ENCODE measurements at regions not wholly inside any gene's neighbourhood (a gene's known extent, or its start where the extent isn't known, plus 50 kb on each side); places are given as distances from the start of the nearest gene placed in this dataset.
"Not testable (repeated sequence)": the region's sequence is repeated elsewhere in the genome, so short reads cannot be mapped to it uniquely, and the experiment has no call there.

DNA sequence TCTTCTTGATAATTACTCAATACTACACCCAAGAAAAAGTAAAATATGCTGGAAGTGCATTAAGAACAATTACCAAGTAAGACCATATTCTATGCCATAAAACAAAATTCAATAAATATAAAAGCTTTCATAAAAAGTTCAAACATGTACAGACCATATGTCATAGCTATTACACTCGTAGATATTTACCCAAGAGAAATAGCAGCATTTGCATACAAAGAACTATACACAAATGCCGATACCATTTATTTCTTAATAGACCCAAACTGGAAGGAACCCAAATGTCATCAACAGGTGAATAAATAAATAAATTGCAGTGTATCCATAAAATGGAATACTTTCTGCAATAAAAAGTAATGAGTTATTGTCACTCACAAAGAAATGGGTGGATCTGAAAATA, 78.3 kb upstream of the SLC16A7 start:
- DNase-seq: no peak

DNA sequence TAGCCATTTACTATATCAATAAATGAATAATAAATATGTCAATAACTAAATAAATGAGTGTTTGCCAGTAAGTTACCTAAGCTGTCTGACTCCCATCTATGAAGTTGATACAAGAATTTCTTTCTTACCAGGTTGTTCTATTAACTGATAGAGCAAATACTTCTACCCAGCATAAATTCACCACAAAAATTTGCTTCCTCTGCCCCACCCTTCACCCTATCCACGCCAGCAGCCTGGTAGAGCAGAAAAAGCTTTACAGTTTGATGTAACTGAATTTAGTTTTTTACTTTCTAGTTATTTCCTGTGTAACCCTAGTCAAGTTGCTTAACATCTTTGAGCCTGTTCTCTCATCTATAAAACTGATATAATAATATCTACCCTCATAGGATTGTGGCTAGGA, 94.9 kb upstream of the SLC16A7 start:
- DNase-seq: no peak

GRCh38 chr12:59500335-59500734, 95.5 kb upstream of the SLC16A7 start:
- no peak for DNase-seq

GRCh38 chr12:59499774-59500173, 96.1 kb upstream of the SLC16A7 start:
- no peak for DNase-seq

DNA sequence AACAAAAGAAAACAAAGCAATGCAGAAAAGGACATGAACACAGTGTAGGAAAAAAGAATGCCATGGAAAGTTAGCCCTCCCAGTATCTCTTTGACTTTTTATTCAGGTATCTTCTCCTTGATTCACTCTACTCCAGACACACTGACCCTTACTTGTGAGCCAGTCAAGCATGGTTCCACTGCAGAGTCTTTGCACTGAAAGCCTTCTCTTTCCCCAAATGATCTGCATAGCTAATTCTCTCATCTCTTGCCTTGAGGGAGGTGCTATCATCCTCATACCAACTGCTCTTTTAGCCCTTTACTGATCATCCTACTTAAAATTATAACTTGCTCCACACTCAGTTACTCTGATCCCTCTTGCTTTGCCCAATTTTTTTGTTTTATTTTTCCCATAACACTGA, 101.2 kb upstream of the SLC16A7 start:
- no peak for DNase-seq

DNA sequence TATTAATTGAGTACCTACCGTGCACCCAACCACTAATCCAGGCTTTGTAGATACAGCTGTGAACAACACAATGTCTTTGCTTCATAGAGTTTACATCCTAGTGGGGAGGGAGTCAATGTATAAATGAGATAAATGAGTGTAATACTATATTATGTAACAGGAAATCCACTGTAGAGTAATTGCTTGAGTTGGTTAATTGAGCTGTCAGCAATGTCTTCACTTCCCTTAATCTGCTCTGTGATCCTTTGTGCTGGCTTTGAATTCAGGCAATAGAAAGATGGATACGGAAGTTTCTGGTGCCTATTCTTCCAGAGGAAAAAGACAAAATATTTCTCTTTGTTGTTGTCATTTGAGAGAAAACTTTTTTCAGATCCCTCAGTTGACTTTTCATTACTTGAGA, 104.0 kb upstream of the SLC16A7 start:
- DNase-seq: peak; percentile 78 to 83

DNA sequence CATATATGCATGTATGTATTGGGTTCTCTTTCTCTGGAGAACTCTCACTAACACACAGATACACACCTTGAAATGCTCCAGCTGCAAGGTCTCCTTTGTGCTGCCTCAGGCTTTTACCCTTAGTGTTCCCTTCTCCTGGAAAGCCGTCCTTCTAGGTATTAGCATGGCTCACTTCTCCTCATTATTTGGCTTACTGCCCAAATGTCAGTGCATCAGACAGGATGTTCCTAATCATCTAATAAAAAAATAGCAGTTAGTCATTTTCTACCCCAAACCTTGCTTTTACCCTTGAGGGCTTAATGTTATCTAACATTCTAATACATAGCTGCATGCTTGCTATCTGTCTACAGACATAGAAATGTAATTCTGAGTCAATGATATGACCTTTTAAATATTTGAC, 109.0 kb upstream of the SLC16A7 start:
- no peak for DNase-seq

- DNase-seq: peak; percentile 14 to 37
Observed at GRCh38 chr12:59484575-59484974, 111.3 kb upstream of the SLC16A7 start.

DNA sequence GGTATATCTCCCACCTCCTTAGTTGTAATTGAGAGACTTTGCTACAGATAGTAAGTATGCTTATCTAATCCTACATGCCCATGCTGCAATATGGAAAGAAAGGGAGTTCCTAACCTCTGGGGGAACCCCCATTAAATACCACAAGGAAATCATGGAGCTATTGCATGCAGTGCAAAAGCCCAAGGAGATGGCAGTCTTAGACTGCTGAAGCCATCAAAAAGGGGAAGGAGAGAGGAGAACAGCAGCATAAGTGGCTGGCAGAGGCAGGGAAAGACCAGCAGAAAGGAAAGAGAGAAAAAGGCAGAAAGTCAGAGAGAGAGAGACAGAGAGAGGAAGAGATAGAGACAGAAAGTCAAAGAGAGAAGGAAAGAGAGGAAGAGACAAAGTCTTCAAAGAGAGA, 121.6 kb upstream of the SLC16A7 start:
- DNase-seq: not testable (repeated sequence)

- peak; percentile 60 to 63 for DNase-seq
Observed at GRCh38 chr12:59472273-59472672, 123.6 kb upstream of the SLC16A7 start.

- no peak for DNase-seq
Observed at GRCh38 chr12:59459966-59460660, 135.7 kb upstream of the SLC16A7 start.

DNA sequence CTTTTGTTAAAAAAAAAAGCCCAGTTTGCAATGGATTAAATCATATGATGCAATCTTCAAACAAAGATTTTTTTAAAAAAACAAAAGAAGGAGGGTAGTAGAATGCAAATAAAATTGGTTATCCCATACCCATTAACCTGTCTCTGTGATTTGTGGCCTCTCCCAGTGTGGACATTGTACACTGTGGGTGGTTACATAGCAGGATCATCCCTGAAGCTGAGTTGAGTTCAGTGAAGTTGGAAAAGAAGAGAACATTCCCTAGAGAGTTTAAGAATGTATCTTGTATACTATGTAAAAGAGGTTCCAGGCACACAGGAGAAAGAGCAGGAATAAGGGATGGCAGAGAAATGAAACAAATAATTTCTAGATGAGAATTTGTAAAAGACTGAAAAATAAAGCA, 142.4 kb upstream of the SLC16A7 start:
- no peak for DNase-seq

- no peak for DNase-seq
Observed at GRCh38 chr12:59452746-59453145, 143.1 kb upstream of the SLC16A7 start.

- DNase-seq: no peak
Observed at GRCh38 chr12:59452259-59452658, 143.6 kb upstream of the SLC16A7 start.

DNA sequence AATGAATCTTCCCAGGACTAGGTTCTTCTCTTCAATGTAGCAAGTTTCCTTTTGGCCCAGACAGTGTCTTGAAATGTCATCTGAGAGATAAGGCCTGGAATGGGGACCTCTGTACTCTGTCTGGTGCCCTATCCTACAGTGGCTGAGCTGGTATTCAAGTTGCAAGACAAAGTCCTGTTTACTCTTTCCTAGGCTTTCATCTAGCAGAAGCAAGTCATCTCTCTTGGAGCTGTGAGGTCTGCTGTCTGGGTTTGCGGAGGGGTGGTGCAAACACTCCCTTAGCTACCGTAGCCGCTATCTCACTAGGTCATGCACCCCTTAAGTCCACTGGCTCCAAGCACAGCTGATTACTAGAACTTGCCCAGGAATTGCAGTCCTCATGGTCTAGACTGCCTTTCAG, 149.7 kb upstream of the SLC16A7 start:
- DNase-seq: no peak

DNA sequence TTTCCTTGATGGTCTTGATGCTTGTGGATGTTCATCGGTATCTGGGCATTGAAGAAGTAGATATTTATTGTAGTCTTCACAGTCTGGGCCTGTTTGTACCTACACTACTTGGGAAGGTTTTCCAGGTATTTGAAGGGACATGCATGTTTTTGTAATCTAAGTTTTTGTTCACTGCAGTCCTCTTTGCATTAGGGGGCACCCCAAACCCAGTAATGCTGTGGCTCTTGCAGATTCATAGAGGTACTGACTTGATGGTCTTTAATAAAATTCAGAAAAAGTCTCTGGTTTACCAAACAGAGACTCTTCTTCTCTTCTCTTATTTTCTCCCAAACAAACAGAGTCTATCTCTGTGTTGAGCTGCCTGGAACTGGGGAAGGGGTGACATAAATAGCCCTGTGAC, 150.9 kb upstream of the SLC16A7 start:
- DNase-seq: peak in 1 of 2 experiments; percentile 12

DNA sequence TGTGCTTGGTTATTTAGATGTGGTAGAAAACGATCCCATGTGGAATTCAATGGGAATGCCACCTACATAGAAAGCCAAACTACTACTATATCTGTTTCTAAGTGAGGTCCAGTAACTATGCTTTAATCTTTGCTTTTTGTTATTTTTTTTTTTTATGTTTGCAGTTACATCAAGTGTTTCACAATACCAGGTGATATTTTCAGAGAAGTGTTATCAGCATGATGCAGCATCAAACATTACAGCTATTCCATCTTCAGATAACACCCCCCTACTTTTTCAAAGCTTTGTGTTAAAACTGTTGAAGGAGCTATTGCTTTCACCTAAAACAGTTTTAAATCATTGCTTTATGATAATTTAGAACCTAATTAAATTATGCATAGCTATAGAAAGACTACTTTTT, 163.8 kb upstream of the SLC16A7 start:
- no peak for DNase-seq

GRCh38 chr12:59431266-59431665, 164.6 kb upstream of the SLC16A7 start:
- peak in 1 of 2 experiments; percentile 1 for DNase-seq

GRCh38 chr12:59429766-59430165, 166.1 kb upstream of the SLC16A7 start:
- no peak for DNase-seq

DNA sequence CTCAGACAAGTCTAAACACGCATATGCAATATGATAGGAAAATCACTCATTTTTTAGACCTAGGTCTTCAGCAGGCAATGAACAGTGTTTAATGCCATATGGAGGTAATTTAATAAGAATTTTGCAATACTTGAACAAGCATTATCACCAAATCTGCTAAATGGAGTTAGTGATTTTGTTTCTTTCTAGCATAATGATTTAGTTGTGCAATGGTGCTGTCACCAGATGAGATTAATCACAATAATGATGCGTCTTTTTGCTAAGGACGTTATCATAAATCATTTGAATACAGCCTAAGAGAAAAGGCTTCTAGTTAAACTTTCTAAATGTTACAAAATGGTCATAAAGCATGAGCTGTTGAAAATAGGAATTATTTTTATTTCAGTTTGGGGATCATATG, 170.0 kb upstream of the SLC16A7 start:
- no peak for DNase-seq

DNA sequence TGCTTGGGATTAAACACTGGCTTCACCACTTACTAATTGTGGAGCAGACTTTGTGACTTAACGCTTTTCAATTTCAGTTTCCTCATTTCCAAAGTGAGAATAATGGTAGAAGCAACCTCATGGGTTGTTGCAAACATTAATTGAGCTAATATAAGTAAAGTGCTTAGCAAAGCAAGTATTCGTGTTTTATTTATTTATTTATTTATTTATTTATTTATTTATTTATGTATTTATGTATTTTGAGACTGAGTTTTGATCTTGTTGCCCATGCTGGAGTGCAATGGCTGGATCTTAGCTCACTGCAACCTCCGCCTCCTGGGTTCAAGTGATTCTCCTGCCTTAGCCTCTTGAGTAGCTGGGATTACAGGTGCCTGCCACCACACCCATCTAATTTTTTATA, 171.2 kb upstream of the SLC16A7 start:
- DNase-seq: not testable (repeated sequence)

GRCh38 chr12:59414051-59414450, 181.8 kb upstream of the SLC16A7 start:
- DNase-seq: no peak

DNA sequence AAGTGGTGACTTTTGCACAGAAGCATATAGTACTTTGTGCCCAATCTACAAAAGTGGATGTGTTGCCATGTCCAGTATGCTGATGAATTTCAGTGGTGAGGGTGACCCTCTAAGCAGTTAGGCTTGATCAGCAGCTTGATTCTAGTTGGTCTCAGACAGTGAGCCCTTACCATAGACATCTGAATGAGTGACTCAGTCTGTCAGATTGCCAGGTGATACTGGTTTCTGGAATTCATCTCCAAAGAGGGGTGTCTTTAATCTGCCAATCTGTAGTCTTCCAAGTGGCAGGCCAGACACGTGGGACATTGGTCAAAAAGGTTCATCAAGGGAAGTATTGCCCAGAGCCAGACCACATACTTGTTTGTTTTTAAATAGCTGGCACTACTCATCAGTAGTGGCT, 187.4 kb upstream of the SLC16A7 start:
- DNase-seq: no peak

GRCh38 chr12:59407799-59408198, 188.0 kb upstream of the SLC16A7 start:
- DNase-seq: no peak

DNA sequence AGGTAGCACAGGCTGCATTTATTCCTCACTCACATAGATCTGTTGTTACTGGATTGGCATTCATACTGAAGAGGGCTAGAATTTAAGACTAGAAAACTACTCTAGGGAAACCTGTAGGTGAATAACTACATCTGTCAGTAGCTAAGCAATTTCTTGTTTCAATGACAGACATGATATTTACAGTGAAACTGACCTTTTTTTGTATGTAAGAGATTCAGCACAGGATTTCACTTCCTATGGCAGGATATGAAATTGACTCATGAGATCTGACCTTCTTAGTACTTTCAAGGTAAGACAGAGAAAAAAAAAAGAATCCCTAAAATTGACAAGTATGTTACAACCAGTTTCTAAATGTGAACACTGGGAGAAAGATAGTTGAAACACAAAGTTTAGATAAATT, 189.8 kb upstream of the SLC16A7 start:
- no peak for DNase-seq

All from AML-193 (cell line).